ENCODE measurements at regions not wholly inside any gene's neighbourhood (a gene's known extent, or its start where the extent isn't known, plus 50 kb on each side); places are given as distances from the start of the nearest gene placed in this dataset.

GRCh38 chr9:135258461-135258860, 171.0 kb downstream of the OLFM1 start:
- Histone ChIP-seq H3K27ac (ENCODE audit: low read depth, low read length) (no peak overlapping the region), H3K27me3 (ENCODE audit: low read length) (no peaks in the 10 kb centered on the region), H4K20me1 (ENCODE audit: low read depth, low read length) (no peaks in the 10 kb centered on the region), H3K9me3 (ENCODE audit: insufficient read depth, low read length) (no peaks in the 10 kb centered on the region), H3K4me2 (ENCODE audit: low read depth, low read length, poor library complexity, severe bottlenecking) (no peak overlapping the region), H3K4me3 (ENCODE audit: insufficient read depth, low read length, poor library complexity, severe bottlenecking) (no peak overlapping the region), H2AFZ (ENCODE audit: low read depth, low read length, severe bottlenecking) (no peak overlapping the region), H3K9me2 (replicated peaks; ENCODE audit: insufficient read depth, low read length) (no peaks in the 10 kb centered on the region), H3K36me3 (ENCODE audit: low read length) (no peaks in the 10 kb centered on the region), H3K9ac (ENCODE audit: low read length) (no peak overlapping the region), H3F3A (ENCODE audit: insufficient read depth) (no peaks in the 10 kb centered on the region), H3K79me2 (ENCODE audit: insufficient read depth, low read length) (no peaks in the 10 kb centered on the region)
- TF ChIP-seq EZH2phosphoT487 (conservative IDR thresholded peaks at IDR 0.05; ENCODE audit: low read length), result no peak
- TF ChIP-seq, protein P1, sequence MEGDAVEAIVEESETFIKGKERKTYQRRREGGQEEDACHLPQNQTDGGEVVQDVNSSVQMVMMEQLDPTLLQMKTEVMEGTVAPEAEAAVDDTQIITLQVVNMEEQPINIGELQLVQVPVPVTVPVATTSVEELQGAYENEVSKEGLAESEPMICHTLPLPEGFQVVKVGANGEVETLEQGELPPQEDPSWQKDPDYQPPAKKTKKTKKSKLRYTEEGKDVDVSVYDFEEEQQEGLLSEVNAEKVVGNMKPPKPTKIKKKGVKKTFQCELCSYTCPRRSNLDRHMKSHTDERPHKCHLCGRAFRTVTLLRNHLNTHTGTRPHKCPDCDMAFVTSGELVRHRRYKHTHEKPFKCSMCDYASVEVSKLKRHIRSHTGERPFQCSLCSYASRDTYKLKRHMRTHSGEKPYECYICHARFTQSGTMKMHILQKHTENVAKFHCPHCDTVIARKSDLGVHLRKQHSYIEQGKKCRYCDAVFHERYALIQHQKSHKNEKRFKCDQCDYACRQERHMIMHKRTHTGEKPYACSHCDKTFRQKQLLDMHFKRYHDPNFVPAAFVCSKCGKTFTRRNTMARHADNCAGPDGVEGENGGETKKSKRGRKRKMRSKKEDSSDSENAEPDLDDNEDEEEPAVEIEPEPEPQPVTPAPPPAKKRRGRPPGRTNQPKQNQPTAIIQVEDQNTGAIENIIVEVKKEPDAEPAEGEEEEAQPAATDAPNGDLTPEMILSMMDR (IDR thresholded peaks at IDR 0.05; ENCODE audit: insufficient read depth, low read length, poor library complexity, severe bottlenecking), result no peak

- H3F3A ChIP-seq (ENCODE audit: insufficient read depth), result no peaks in the 10 kb centered on the region
- TF ChIP-seq, protein P1 (IDR thresholded peaks at IDR 0.05; ENCODE audit: insufficient read depth, low read length, poor library complexity, severe bottlenecking), result no peak
Measured at GRCh38 chr9:135259273-135259672, 171.8 kb downstream of the OLFM1 start.

DNA sequence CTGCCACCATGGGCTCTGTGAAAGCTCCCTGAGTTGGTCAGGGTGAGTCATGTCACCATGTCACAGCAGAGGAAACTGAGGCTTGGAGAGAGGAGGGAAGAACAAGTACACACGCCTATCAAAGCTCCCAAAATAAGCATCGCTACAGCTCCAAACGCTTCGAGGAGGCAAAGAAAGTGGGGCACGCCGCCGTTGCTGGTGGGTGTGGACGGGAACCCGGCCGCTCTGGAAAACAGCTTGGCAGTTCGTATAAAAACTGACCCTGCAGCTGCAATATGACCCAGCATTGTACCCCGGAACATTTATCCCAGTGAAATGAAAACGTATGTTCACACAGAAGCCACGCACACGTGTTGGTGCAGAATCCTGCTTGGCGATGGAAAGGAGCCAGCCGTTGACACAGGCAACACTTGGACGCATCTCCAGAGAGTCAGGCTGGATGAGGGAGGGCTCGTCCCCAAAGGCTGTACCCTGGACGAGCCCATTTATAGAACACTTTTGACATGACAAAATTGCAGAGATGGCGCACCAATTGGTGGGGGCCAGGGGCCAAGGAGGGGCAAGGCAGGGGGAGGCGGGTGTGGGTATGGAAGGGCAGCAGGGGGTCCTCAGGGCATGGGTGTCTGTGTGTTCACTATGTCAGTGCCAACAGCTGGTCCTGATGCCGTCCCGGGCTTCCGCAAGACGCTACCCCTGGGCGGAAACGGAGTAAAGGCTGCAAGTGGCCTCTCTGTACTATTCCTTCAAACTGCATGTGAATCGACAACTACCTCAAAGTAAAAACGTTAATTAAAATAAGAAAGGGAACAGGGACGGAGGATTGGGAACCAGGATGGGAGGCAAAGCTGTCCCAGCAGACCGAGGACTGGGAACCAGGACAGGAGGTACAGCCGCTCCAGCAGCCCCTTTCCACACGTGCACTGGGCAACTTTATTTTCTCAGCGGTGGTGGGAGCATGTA, 173.0 kb downstream of the OLFM1 start:
- no peak for TF ChIP-seq EZH2phosphoT487 (conservative IDR thresholded peaks at IDR 0.05; ENCODE audit: low read length)
- Histone ChIP-seq H3K9me3 (ENCODE audit: insufficient read depth, low read length) (no peaks in the 10 kb centered on the region), H3K27me3 (ENCODE audit: low read length) (no peaks in the 10 kb centered on the region), H3K27ac (ENCODE audit: low read depth, low read length) (no peak overlapping the region), H3K9me2 (replicated peaks; ENCODE audit: insufficient read depth, low read length) (no peaks in the 10 kb centered on the region), H3F3A (ENCODE audit: insufficient read depth) (no peaks in the 10 kb centered on the region), H3K36me3 (ENCODE audit: low read length) (no peaks in the 10 kb centered on the region), H4K20me1 (ENCODE audit: low read depth, low read length) (no peaks in the 10 kb centered on the region), H3K79me2 (ENCODE audit: insufficient read depth, low read length) (no peaks in the 10 kb centered on the region), H3K9ac (ENCODE audit: low read length) (no peak overlapping the region), H2AFZ (ENCODE audit: low read depth, low read length, severe bottlenecking) (no peak overlapping the region), H3K4me2 (ENCODE audit: low read depth, low read length, poor library complexity, severe bottlenecking) (no peak overlapping the region), H3K4me3 (ENCODE audit: insufficient read depth, low read length, poor library complexity, severe bottlenecking) (no peak overlapping the region)

More at GRCh38 chr9:135259273-135259672, 171.8 kb downstream of the OLFM1 start:
- Histone ChIP-seq H3K27ac (ENCODE audit: low read depth, low read length) (no peak overlapping the region), H2AFZ (ENCODE audit: low read depth, low read length, severe bottlenecking) (no peak overlapping the region), H3K9me2 (replicated peaks; ENCODE audit: insufficient read depth, low read length) (no peaks in the 10 kb centered on the region), H3K79me2 (ENCODE audit: insufficient read depth, low read length) (no peaks in the 10 kb centered on the region), H3K4me2 (ENCODE audit: low read depth, low read length, poor library complexity, severe bottlenecking) (no peak overlapping the region), H3K4me3 (ENCODE audit: insufficient read depth, low read length, poor library complexity, severe bottlenecking) (no peak overlapping the region), H3K9me3 (ENCODE audit: insufficient read depth, low read length) (no peaks in the 10 kb centered on the region), H3K27me3 (ENCODE audit: low read length) (no peaks in the 10 kb centered on the region), H3K36me3 (ENCODE audit: low read length) (no peaks in the 10 kb centered on the region), H3K9ac (ENCODE audit: low read length) (no peak overlapping the region), H4K20me1 (ENCODE audit: low read depth, low read length) (no peaks in the 10 kb centered on the region)

- Histone ChIP-seq H3K79me2 (ENCODE audit: insufficient read depth, low read length) (no peaks in the 10 kb centered on the region), H3K4me3 (ENCODE audit: insufficient read depth, low read length, poor library complexity, severe bottlenecking) (no peak overlapping the region), H3K9me2 (replicated peaks; ENCODE audit: insufficient read depth, low read length) (no peaks in the 10 kb centered on the region), H3K9me3 (ENCODE audit: insufficient read depth, low read length) (no peaks in the 10 kb centered on the region), H3K9ac (ENCODE audit: low read length) (no peak overlapping the region), H3F3A (ENCODE audit: insufficient read depth) (no peaks in the 10 kb centered on the region), H3K27ac (ENCODE audit: low read depth, low read length) (no peak overlapping the region), H3K4me2 (ENCODE audit: low read depth, low read length, poor library complexity, severe bottlenecking) (no peak overlapping the region), H3K27me3 (ENCODE audit: low read length) (no peaks in the 10 kb centered on the region), H3K36me3 (ENCODE audit: low read length) (no peaks in the 10 kb centered on the region), H2AFZ (ENCODE audit: low read depth, low read length, severe bottlenecking) (no peak overlapping the region), H4K20me1 (ENCODE audit: low read depth, low read length) (no peaks in the 10 kb centered on the region)
- TF ChIP-seq, protein P1 (IDR thresholded peaks at IDR 0.05; ENCODE audit: insufficient read depth, low read length, poor library complexity, severe bottlenecking), result no peak
- no peak for TF ChIP-seq EZH2phosphoT487 (conservative IDR thresholded peaks at IDR 0.05; ENCODE audit: low read length)
Measured at GRCh38 chr9:135262248-135262647, 174.8 kb downstream of the OLFM1 start.
